Liver (tissue), 8 donors: ENCODE measurements at regions not wholly inside any gene's neighbourhood (a gene's known extent, or its start where the extent isn't known, plus 50 kb on each side); places are given as distances from the start of the nearest gene placed in this dataset.

ENCODE experiments used
- DNase-seq: peaks from one replicate; pipeline ENCODE4 v3.0.0-alpha.2; 2017; ENCODE audit warnings: low spot score
- H3K27ac ChIP-seq, 2 donors: one replicate each; pipeline ENCODE4 v1.7.0; 2013; ENCODE audit warnings: inconsistent platforms in 2 of 2, low read length in 2 of 2, control low read depth in 1 of 2, low read depth in 1 of 2, mild to moderate bottlenecking in 1 of 2
- H3K27me3 ChIP-seq, 4 donors: one replicate each; pipeline versions ENCODE4 v1.6.1 to v1.7.0; 2013; ENCODE audit warnings: low read length in 3 of 4, inconsistent platforms in 1 of 4, mild to moderate bottlenecking in 1 of 4, moderate library complexity in 1 of 4; ENCODE audit not compliant: control insufficient read depth in 4 of 4, insufficient read depth in 4 of 4
- H3K36me3 ChIP-seq, 4 donors: one replicate each; pipeline versions ENCODE4 v1.6.1 to v1.7.0; 2013; ENCODE audit warnings: low read length in 3 of 4, mild to moderate bottlenecking in 3 of 4, low read depth in 1 of 4, moderate library complexity in 1 of 4; ENCODE audit not compliant: control insufficient read depth in 4 of 4, insufficient read depth in 3 of 4
- H3K4me1 ChIP-seq, 4 donors: one replicate each; pipeline versions ENCODE4 v1.6.1 to v1.7.0; 2013; ENCODE audit warnings: low read length in 3 of 4, mild to moderate bottlenecking in 3 of 4, moderate library complexity in 1 of 4; ENCODE audit not compliant: control insufficient read depth in 4 of 4, insufficient read depth in 4 of 4
- H3K4me3 ChIP-seq, 3 donors: one replicate each; pipeline versions ENCODE4 v1.6.1 to v1.7.0; 2013; ENCODE audit warnings: low read length in 3 of 3, control low read depth in 1 of 3, low read depth in 1 of 3, mild to moderate bottlenecking in 1 of 3
- H3K9ac ChIP-seq, 2 donors: one replicate each; pipeline ENCODE4 v1.7.0; 2013; ENCODE audit warnings: low read length in 2 of 2, mild to moderate bottlenecking in 2 of 2, moderate library complexity in 2 of 2, control low read depth in 1 of 2, low read depth in 1 of 2
- H3K9me3 ChIP-seq, 4 donors: one replicate each; pipeline versions ENCODE4 v1.6.1 to v1.7.0; 2013; ENCODE audit warnings: low read length in 3 of 4; ENCODE audit not compliant: control insufficient read depth in 4 of 4
- ATF3 ChIP-seq: IDR thresholded peaks from 2 replicates; pipeline ENCODE4 v1.6.1; 2016; ENCODE audit warnings: antibody characterized with exemption
- CTCF ChIP-seq: fragments of 150-350 bp; IDR thresholded peaks from 2 replicates; pipeline ENCODE4 v1.5.1; 2017; ENCODE audit warnings: improper control_type of control experiment, low read depth, low read length; ENCODE audit not compliant: missing input control
- EGR1 ChIP-seq, 2 donors: IDR thresholded peaks; 2 replicates each; pipeline ENCODE4 v1.6.1; 2016 to 2018; ENCODE audit warnings: antibody characterized with exemption in 2 of 2, low read depth in 2 of 2
- FOXA1 ChIP-seq: IDR thresholded peaks from 2 replicates; pipeline ENCODE4 v1.6.1; 2016; ENCODE audit warnings: antibody characterized with exemption
- FOXA2 ChIP-seq: IDR thresholded peaks from 2 replicates; pipeline ENCODE4 v1.6.1; 2016; ENCODE audit warnings: antibody characterized with exemption
- GABPA ChIP-seq, 2 donors: IDR thresholded peaks in 1 of 2; conservative IDR thresholded peaks in 1 of 2; 2 replicates each; pipeline ENCODE4 v1.6.1; 2016; ENCODE audit warnings: antibody characterized with exemption in 2 of 2, mild to moderate bottlenecking in 1 of 2, moderate library complexity in 1 of 2
- HNF4A ChIP-seq, 2 donors: conservative IDR thresholded peaks; 2 replicates each; pipeline ENCODE4 v1.6.1; 2016; ENCODE audit warnings: antibody characterized with exemption in 2 of 2, mild to moderate bottlenecking in 2 of 2
- HNF4G ChIP-seq: IDR thresholded peaks from 2 replicates; pipeline ENCODE4 v1.6.1; 2016; ENCODE audit warnings: antibody characterized with exemption
- JUND ChIP-seq, 2 donors: IDR thresholded peaks; 2 replicates each; pipeline ENCODE4 v1.6.1; 2016; ENCODE audit warnings: antibody characterized with exemption in 2 of 2
- NR2F2 ChIP-seq: IDR thresholded peaks from 2 replicates; pipeline ENCODE4 v1.6.1; 2016; ENCODE audit warnings: antibody characterized with exemption
- RAD21 ChIP-seq, 2 donors: IDR thresholded peaks; 2 replicates each; pipeline ENCODE4 v1.6.1; 2016; ENCODE audit warnings: antibody characterized with exemption in 2 of 2, mild to moderate bottlenecking in 2 of 2
- REST ChIP-seq: IDR thresholded peaks from 2 replicates; pipeline ENCODE4 v1.6.1; 2016; ENCODE audit warnings: antibody characterized with exemption, mild to moderate bottlenecking
- SP1 ChIP-seq: IDR thresholded peaks from 2 replicates; pipeline ENCODE4 v1.6.1; 2018; ENCODE audit warnings: antibody characterized with exemption, mild to moderate bottlenecking
- TAF1 ChIP-seq: conservative IDR thresholded peaks from 2 replicates; pipeline ENCODE4 v1.6.1; 2016; ENCODE audit warnings: antibody characterized with exemption, mild to moderate bottlenecking
- YY1 ChIP-seq: IDR thresholded peaks from 2 replicates; pipeline ENCODE4 v1.6.1; 2016; ENCODE audit warnings: antibody characterized with exemption, mild to moderate bottlenecking
- ZBTB33 ChIP-seq: IDR thresholded peaks from 2 replicates; pipeline ENCODE4 v1.6.1; 2016; ENCODE audit warnings: antibody characterized with exemption
- WGBS: extraction: QIAGEN DNeasy Blood & Tissue Kit; methylation state at CpG from one replicate; pipeline ENCODE4 v1.1.7; 2013; 5-methylcytosine and 5-hydroxymethylcytosine counted together
- donor health status: healthy.
- donor health status: healthy.
- donor health status: healthy.
- donor health status: healthy.
- donor health status: healthy.

GRCh38 chr15:39497016-39497758 lies 83.7 kb upstream of the THBS1 start:
- no peak for DNase-seq
- 70% methylated on average over 6 of the region's 6 CpGs for WGBS
- no peaks in the 10 kb centered on the region for H3K36me3 ChIP-seq

GRCh38 chr15:39497759-39498565 lies 82.9 kb upstream of the THBS1 start:
- Histone ChIP-seq H3K27ac (no peak overlapping the region), H3K36me3 (no peaks in the 10 kb centered on the region), H3K4me1 (no peaks in the 10 kb centered on the region), H3K27me3 (no peaks in the 10 kb centered on the region), H3K9ac (no peak overlapping the region), H3K9me3 (no peaks in the 10 kb centered on the region), H3K4me3 (no peak overlapping the region)
- WGBS: 60% methylated on average over 4 of the region's 4 CpGs
- DNase-seq: no peak
- TF ChIP-seq ZBTB33: no peak
- no peak for TF ChIP-seq RAD21 (IDR thresholded peaks at IDR 0.05)
- TF ChIP-seq JUND (IDR thresholded peaks at IDR 0.05): no peak
- TF ChIP-seq SP1: no peak
- TF ChIP-seq NR2F2: no peak
- TF ChIP-seq HNF4A (conservative IDR thresholded peaks at IDR 0.05): no peak
- no peak for TF ChIP-seq FOXA1
- TF ChIP-seq ATF3: no peak

More at GRCh38 chr15:39497016-39497758, 83.7 kb upstream of the THBS1 start:
- Histone ChIP-seq H3K27me3 (no peaks in the 10 kb centered on the region), H3K9me3 (no peaks in the 10 kb centered on the region), H3K27ac (no peak overlapping the region), H3K4me3 (no peak overlapping the region), H3K9ac (no peak overlapping the region), H3K4me1 (no peaks in the 10 kb centered on the region)
- TF ChIP-seq HNF4G: no peak
- TF ChIP-seq TAF1: no peak
- no peak for TF ChIP-seq GABPA (IDR thresholded peaks at IDR 0.05 in 1 of 2, conservative IDR thresholded peaks at IDR 0.05 in 1 of 2)
- TF ChIP-seq NR2F2: no peak
- no peak for TF ChIP-seq EGR1 (IDR thresholded peaks at IDR 0.05; ENCODE audit: low read depth in 2 of 2)
- no peak for TF ChIP-seq YY1
- TF ChIP-seq RAD21 (IDR thresholded peaks at IDR 0.05): no peak
- no peak for TF ChIP-seq FOXA2
- TF ChIP-seq REST: no peak
- no peak for TF ChIP-seq CTCF
